Mesendoderm (in vitro differentiated cells): ENCODE measurements at regions not wholly inside any gene's neighbourhood (a gene's known extent, or its start where the extent isn't known, plus 50 kb on each side); places are given as distances from the start of the nearest gene placed in this dataset.

Source experiments
- DNase-seq: peaks from one replicate; pipeline ENCODE4 v3.0.0; 2013
- H2AK5ac ChIP-seq: 2 replicates; pipeline ENCODE4 v1.6.1; 2013; ENCODE audit warnings: low read length, inconsistent platforms
- H2BK120ac ChIP-seq: 2 replicates; pipeline ENCODE4 v1.6.1; 2013; ENCODE audit warnings: low read depth, mild to moderate bottlenecking, low read length, moderate library complexity, mixed read lengths
- H2BK15ac ChIP-seq: replicated peaks from 2 replicates; pipeline ENCODE4 v1.6.1; 2013; ENCODE audit warnings: low read depth, mild to moderate bottlenecking, moderate library complexity
- H2BK5ac ChIP-seq: 2 replicates; pipeline ENCODE4 v1.6.1; 2013; ENCODE audit warnings: low read length, inconsistent platforms
- H3K18ac ChIP-seq: 2 replicates; pipeline ENCODE4 v1.6.1; 2013; ENCODE audit warnings: mild to moderate bottlenecking, low read length, mixed read lengths
- H3K23ac ChIP-seq: one replicate; pipeline ENCODE4 v1.6.1; 2013; ENCODE audit warnings: low read length
- H3K27ac ChIP-seq: 2 replicates; pipeline ENCODE4 v1.5.1; 2013; ENCODE audit warnings: low read depth, mild to moderate bottlenecking, inconsistent platforms, low read length, moderate library complexity
- H3K27me3 ChIP-seq: 2 replicates; pipeline ENCODE4 v1.6.1; 2013; ENCODE audit warnings: low read length, control low read depth, mild to moderate bottlenecking, inconsistent platforms; ENCODE audit not compliant: insufficient read depth, poor library complexity
- H3K36me3 ChIP-seq: 2 replicates; pipeline ENCODE4 v1.6.1; 2013; ENCODE audit warnings: low read length, inconsistent platforms; ENCODE audit not compliant: control insufficient read depth, insufficient read depth
- H3K4ac ChIP-seq: one replicate; pipeline ENCODE4 v1.6.1; 2013; ENCODE audit warnings: low read depth, mild to moderate bottlenecking, low read length, moderate library complexity
- H3K4me1 ChIP-seq: 2 replicates; pipeline ENCODE4 v1.6.1; 2013; ENCODE audit warnings: low read depth, low read length, inconsistent platforms; ENCODE audit not compliant: control insufficient read depth
- H3K4me2 ChIP-seq: 2 replicates; pipeline ENCODE4 v1.6.1; 2013; ENCODE audit warnings: low read length
- H3K4me3 ChIP-seq: 2 replicates; pipeline ENCODE4 v1.5.1; 2013; ENCODE audit warnings: mild to moderate bottlenecking, low read length
- H3K56ac ChIP-seq: one replicate; pipeline ENCODE4 v1.6.1; 2013; ENCODE audit warnings: low read length
- H3K79me1 ChIP-seq: 2 replicates; pipeline ENCODE4 v1.6.1; 2013; ENCODE audit warnings: low read length, inconsistent platforms
- H3K79me2 ChIP-seq: 2 replicates; pipeline ENCODE4 v1.6.1; 2013; ENCODE audit warnings: mild to moderate bottlenecking, low read length; ENCODE audit not compliant: control insufficient read depth, insufficient read depth
- H3K9ac ChIP-seq: 2 replicates; pipeline ENCODE4 v1.6.1; 2013; ENCODE audit warnings: low read length, inconsistent platforms
- H4K5ac ChIP-seq: one replicate; pipeline ENCODE4 v1.6.1; 2013; ENCODE audit warnings: low read length
- H4K8ac ChIP-seq: one replicate; pipeline ENCODE4 v1.6.1; 2013; ENCODE audit warnings: low read depth, mild to moderate bottlenecking, control low read depth, low read length, moderate library complexity
- WGBS: extraction: QIAGEN DNeasy Blood & Tissue Kit; methylation state at CpG from one replicate; pipeline ENCODE4 v1.1.7; 2013; ENCODE audit warnings: low lambda C conversion rate, missing lambda C conversion rate; ENCODE audit not compliant: insufficient coverage; ENCODE audit errors: extremely low coverage; 5-methylcytosine and 5-hydroxymethylcytosine counted together

DNA sequence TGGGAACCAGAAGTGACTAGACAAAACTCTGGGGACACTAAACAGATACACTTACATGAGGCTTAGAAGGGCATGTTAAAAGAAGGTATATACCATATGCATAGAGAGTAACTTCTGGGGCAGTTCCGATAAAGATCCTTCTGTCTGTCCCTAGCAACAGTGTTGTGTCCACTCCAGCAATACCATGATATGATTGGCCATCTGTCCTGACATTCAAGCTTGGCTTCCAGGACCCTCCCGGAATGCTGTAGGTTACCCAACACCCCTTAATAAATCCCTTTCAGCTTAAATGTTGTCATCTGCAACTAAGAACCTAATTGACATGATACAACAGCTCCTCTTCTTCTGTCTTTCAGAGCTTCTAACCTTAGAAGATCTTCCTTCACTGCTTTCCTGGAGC is 307.7 kb downstream of the OMA1 start:
- WGBS, result no CpG with 5 or more reads among the region's 2 CpGs

DNA sequence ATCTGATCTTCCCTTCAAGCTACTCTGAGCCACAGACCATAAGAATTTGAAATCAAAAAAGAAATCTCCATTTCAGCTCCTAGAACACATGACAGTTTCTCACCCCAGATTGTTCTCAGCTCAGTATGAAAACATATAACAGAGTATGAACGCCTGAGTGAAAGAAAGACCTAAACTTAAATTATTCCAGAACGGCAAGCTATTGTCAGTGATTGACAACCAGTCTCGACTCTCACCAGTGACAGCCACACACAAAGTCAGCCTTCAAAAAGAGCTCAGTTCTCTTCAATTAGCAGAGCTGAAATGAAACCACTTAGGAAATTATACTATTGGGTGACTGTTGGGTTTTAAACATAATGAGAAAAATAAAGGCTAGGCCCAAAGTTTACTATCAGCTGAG is 312.8 kb downstream of the OMA1 start:
- Histone ChIP-seq H2BK15ac (no peak overlapping the region), H4K8ac (no peak overlapping the region), H3K56ac (no peak overlapping the region), H2BK120ac (no peak overlapping the region), H3K4me1 (peaks cover 2% of the 10 kb centered on the region), H3K4me3 (no peak overlapping the region), H3K9ac (no peak overlapping the region), H3K23ac (no peak overlapping the region), H3K27me3 (no peaks in the 10 kb centered on the region), H3K4me2 (no peak overlapping the region), H3K27ac (no peak overlapping the region), H3K79me2 (no peaks in the 10 kb centered on the region), H3K36me3 (no peaks in the 10 kb centered on the region), H3K4ac (no peak overlapping the region), H2BK5ac (no peak overlapping the region), H4K5ac (no peak overlapping the region), H3K18ac (no peak overlapping the region), H3K79me1 (no peaks in the 10 kb centered on the region), H2AK5ac (no peak overlapping the region)
- no peak for DNase-seq
- WGBS, result no CpG with 5 or more reads among the region's 3 CpGs

More for the DNA sequence above, 307.7 kb downstream of the OMA1 start:
- Histone ChIP-seq H3K79me2 (no peaks in the 10 kb centered on the region), H3K79me1 (no peaks in the 10 kb centered on the region), H3K4me2 (no peak overlapping the region), H3K18ac (no peak overlapping the region), H3K4me1 (peaks cover 2% of the 10 kb centered on the region), H3K27me3 (no peaks in the 10 kb centered on the region), H2AK5ac (no peak overlapping the region), H2BK15ac (no peak overlapping the region), H2BK120ac (no peak overlapping the region), H3K36me3 (no peaks in the 10 kb centered on the region), H3K9ac (no peak overlapping the region), H4K8ac (no peak overlapping the region), H3K56ac (no peak overlapping the region), H3K4ac (no peak overlapping the region), H3K4me3 (no peak overlapping the region), H2BK5ac (no peak overlapping the region), H3K27ac (no peak overlapping the region), H3K23ac (no peak overlapping the region), H4K5ac (no peak overlapping the region)
- no peak for DNase-seq

DNA sequence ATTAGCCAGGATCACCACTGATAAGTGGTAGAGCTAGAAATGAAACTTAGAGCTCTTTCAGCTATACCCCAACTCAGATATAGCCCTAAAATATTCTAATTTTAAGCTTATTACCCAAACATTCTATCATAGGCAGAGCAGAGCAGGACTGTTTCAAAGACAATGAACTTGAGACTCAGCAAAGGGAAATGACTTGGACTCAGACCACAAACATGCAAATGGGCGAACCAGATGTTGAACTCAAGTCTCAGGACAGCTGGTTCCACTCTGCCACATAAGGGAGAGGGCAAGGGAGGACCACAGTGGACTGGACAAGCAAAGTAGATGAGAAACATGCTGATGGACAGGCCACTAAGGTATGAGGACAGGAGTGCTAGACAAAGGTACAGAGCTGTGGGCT is 315.3 kb downstream of the OMA1 start:
- no CpG with 5 or more reads among the region's 1 CpG for WGBS
- Histone ChIP-seq H3K4ac (no peak overlapping the region), H2BK120ac (no peak overlapping the region), H3K27ac (no peak overlapping the region), H2BK15ac (no peak overlapping the region), H3K18ac (no peak overlapping the region), H4K5ac (no peak overlapping the region), H4K8ac (no peak overlapping the region), H3K4me2 (no peak overlapping the region), H3K36me3 (no peaks in the 10 kb centered on the region), H2BK5ac (no peak overlapping the region), H2AK5ac (no peak overlapping the region), H3K4me3 (no peak overlapping the region), H3K79me1 (no peaks in the 10 kb centered on the region), H3K9ac (no peak overlapping the region), H3K79me2 (no peaks in the 10 kb centered on the region), H3K23ac (no peak overlapping the region), H3K27me3 (no peaks in the 10 kb centered on the region), H3K4me1 (peaks cover 1% of the 10 kb centered on the region), H3K56ac (no peak overlapping the region)
- DNase-seq, result no peak

DNA sequence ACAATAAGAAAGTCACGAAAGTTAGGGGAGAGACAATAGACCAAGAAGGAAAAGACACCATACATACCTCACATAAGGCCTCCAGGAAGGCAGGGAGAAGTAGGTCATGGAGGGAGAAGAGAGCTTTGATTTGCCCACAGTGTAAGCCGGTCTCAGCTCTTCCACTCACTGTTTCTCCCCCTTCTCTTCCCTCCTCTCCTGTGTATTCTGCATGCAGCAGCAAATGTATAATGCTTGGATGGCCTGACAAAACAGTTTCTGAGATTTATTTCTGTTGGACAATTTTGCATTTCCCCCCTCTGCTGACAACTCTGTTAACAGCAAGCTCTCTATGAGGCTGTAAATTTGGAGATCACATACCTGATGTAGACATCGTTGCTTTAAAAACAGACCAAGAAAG is 318.9 kb downstream of the OMA1 start:
- no peaks in the 10 kb centered on the region for H3K27me3 ChIP-seq
- H4K5ac ChIP-seq, result no peak overlapping the region
- H3K56ac ChIP-seq, result no peak overlapping the region
- no peaks in the 10 kb centered on the region for H3K79me2 ChIP-seq
- no peak overlapping the region for H2BK120ac ChIP-seq
- no peak overlapping the region for H3K27ac ChIP-seq
- no peaks in the 10 kb centered on the region for H3K4me1 ChIP-seq
- no peak overlapping the region for H3K23ac ChIP-seq
- no peak overlapping the region for H3K9ac ChIP-seq
- H2BK5ac ChIP-seq, result no peak overlapping the region
- H3K79me1 ChIP-seq, result no peaks in the 10 kb centered on the region
- no peak overlapping the region for H3K4me3 ChIP-seq
- no CpG with 5 or more reads among the region's 3 CpGs for WGBS
- H3K18ac ChIP-seq, result no peak overlapping the region
- H3K36me3 ChIP-seq, result no peaks in the 10 kb centered on the region
- H3K4ac ChIP-seq, result no peak overlapping the region
- no peak for DNase-seq
- no peak overlapping the region for H2BK15ac ChIP-seq
- H2AK5ac ChIP-seq, result no peak overlapping the region
- no peak overlapping the region for H4K8ac ChIP-seq
- no peak overlapping the region for H3K4me2 ChIP-seq

DNA sequence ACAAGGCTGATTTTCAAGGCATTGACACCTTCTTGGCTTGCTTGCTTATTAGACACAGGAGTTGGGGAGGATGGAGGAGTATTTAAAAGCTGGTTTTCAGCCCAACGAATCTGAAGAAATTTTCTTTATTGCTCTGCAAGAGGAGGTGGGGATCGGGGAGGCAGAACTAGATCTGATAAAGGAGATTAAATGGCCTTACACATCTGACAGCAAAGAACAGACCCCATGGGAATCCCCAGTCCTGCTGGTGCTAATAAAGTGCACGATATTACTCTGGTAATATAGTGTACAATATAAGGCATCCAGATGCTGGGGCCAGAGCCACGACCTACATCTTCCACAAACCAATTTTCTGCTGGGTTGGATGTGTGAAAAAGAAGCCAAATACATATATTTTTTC is 323.0 kb downstream of the OMA1 start:
- Histone ChIP-seq H3K4me2 (no peak overlapping the region), H3K27me3 (no peaks in the 10 kb centered on the region), H2BK5ac (no peak overlapping the region), H3K4me3 (no peak overlapping the region), H3K4ac (no peak overlapping the region), H3K56ac (no peak overlapping the region), H3K36me3 (no peaks in the 10 kb centered on the region), H2BK120ac (no peak overlapping the region), H4K8ac (no peak overlapping the region), H2AK5ac (no peak overlapping the region), H3K18ac (no peak overlapping the region), H3K9ac (no peak overlapping the region), H3K4me1 (no peaks in the 10 kb centered on the region), H3K79me1 (no peaks in the 10 kb centered on the region), H3K23ac (no peak overlapping the region), H2BK15ac (no peak overlapping the region), H3K79me2 (no peaks in the 10 kb centered on the region), H4K5ac (no peak overlapping the region), H3K27ac (no peak overlapping the region)
- no CpG with 5 or more reads among the region's 4 CpGs for WGBS
- no peak for DNase-seq

DNA sequence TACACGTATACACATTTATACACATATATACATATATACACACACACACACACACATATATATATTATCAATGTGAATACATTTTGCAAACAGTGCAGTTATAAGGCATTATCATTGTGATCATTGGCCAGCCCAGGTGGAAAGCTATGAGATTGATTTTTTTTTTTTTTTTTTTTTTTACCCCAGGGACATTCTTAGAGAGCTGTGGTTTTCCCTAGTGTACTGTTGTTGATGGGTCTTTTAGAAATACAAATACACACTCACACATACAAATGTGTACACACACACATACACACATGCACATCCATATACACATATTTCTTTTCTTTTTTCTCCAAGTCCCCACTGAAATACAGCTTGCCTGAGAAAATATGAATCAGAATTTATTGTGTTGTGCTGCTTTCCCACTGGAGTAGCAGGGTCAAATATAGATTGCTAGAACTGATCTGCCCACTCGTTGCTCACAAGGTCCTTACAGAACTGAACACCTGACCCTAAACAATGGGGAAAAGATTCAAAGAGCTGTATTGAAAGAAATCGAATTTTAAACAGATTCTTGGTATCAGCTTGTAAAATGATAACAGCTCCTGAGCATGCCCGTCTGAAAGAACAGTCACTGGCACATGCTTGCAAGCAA is 325.6 kb downstream of the OMA1 start:
- no peaks in the 10 kb centered on the region for H3K27me3 ChIP-seq
- no peak for DNase-seq
- H3K4me3 ChIP-seq, result no peak overlapping the region
- H2BK120ac ChIP-seq, result no peak overlapping the region
- H3K56ac ChIP-seq, result no peak overlapping the region
- H3K4ac ChIP-seq, result no peak overlapping the region
- H3K79me2 ChIP-seq, result no peaks in the 10 kb centered on the region
- H2BK5ac ChIP-seq, result no peak overlapping the region
- no peak overlapping the region for H4K5ac ChIP-seq
- no peak overlapping the region for H3K4me2 ChIP-seq
- no peaks in the 10 kb centered on the region for H3K36me3 ChIP-seq
- no peak overlapping the region for H3K23ac ChIP-seq
- H3K27ac ChIP-seq, result no peak overlapping the region
- H3K9ac ChIP-seq, result no peak overlapping the region
- H2AK5ac ChIP-seq, result no peak overlapping the region
- no peak overlapping the region for H4K8ac ChIP-seq
- no peak overlapping the region for H3K18ac ChIP-seq
- H3K79me1 ChIP-seq, result no peaks in the 10 kb centered on the region
- no peaks in the 10 kb centered on the region for H3K4me1 ChIP-seq
- no CpG with 5 or more reads among the region's 4 CpGs for WGBS
- H2BK15ac ChIP-seq, result no peak overlapping the region
